SU-DHL-6 (cell line): ENCODE measurements at regions not wholly inside any gene's neighbourhood (a gene's known extent, or its start where the extent isn't known, plus 50 kb on each side); places are given as distances from the start of the nearest gene placed in this dataset.

ENCODE experiments used
- H2AFZ ChIP-seq: fragments of 200-600 bp; sonication (generic); 2 replicates; pipeline ENCODE4 v1.6.1; 2014; ENCODE audit warnings: low read depth, mild to moderate bottlenecking, moderate library complexity, mixed read lengths, antibody characterized with exemption, low read length; ENCODE audit not compliant: severe bottlenecking
- H3F3A ChIP-seq: fragments of 200-600 bp; shearing (Covaris generic); 2 replicates; pipeline ENCODE4 v1.6.0; 2016; ENCODE audit warnings: antibody characterized with exemption, mild to moderate bottlenecking; ENCODE audit not compliant: insufficient read depth
- H3K27ac ChIP-seq: fragments of 200-600 bp; sonication (generic); 2 replicates; pipeline ENCODE4 v1.5.1; 2016; ENCODE audit warnings: low read depth, mild to moderate bottlenecking, low read length, moderate library complexity, mixed read lengths
- H3K27me3 ChIP-seq: fragments of 200-600 bp; sonication (generic), shearing (Covaris generic); 2 replicates; pipeline ENCODE4 v1.6.0; 2014; ENCODE audit warnings: mild to moderate bottlenecking, low read length
- H3K36me3 ChIP-seq: fragments of 200-600 bp; sonication (generic); 2 replicates; pipeline ENCODE4 v1.6.1; 2014; ENCODE audit warnings: mild to moderate bottlenecking, low read length, mixed read lengths
- H3K4me2 ChIP-seq: fragments of 300-600, 200-600 bp; shearing (Covaris generic), sonication (generic); 2 replicates; pipeline ENCODE4 v1.6.0; 2014; ENCODE audit warnings: low read length, low read depth, mild to moderate bottlenecking; ENCODE audit not compliant: poor library complexity, severe bottlenecking
- H3K4me3 ChIP-seq: fragments of 200-600 bp; sonication (generic); 2 replicates; pipeline ENCODE4 v1.5.1; 2014; ENCODE audit warnings: antibody characterized with exemption, low read length, mild to moderate bottlenecking, mixed read lengths; ENCODE audit not compliant: insufficient read depth, poor library complexity, severe bottlenecking
- H3K79me2 ChIP-seq: fragments of 200-600 bp; sonication (generic); 2 replicates; pipeline ENCODE4 v1.6.1; 2014; ENCODE audit warnings: mild to moderate bottlenecking, low read length, moderate library complexity; ENCODE audit not compliant: insufficient read depth
- H3K9ac ChIP-seq: fragments of 200-600 bp; sonication (generic); 2 replicates; pipeline ENCODE4 v1.7.0; 2014; ENCODE audit warnings: mild to moderate bottlenecking, low read length
- H3K9me2 ChIP-seq: fragments of 200-600 bp; sonication (generic); replicated peaks from 2 replicates; pipeline ENCODE4 v1.6.1; 2014; ENCODE audit warnings: low read length; ENCODE audit not compliant: insufficient read depth
- H3K9me3 ChIP-seq: fragments of 200-600 bp; sonication (generic); 2 replicates; pipeline ENCODE4 v1.6.1; 2014; ENCODE audit warnings: low read length, mixed read lengths; ENCODE audit not compliant: insufficient read depth
- H4K20me1 ChIP-seq: fragments of 200-600 bp; sonication (generic); 2 replicates; pipeline ENCODE4 v1.6.1; 2014; ENCODE audit warnings: low read depth, mild to moderate bottlenecking, antibody characterized with exemption, low read length, moderate library complexity, mixed read lengths
- CTCF ChIP-seq: fragments of 200-600 bp; sonication (generic); IDR thresholded peaks from one replicate; pipeline ENCODE4 v1.5.1; 2017; ENCODE audit warnings: antibody characterized with exemption, mild to moderate bottlenecking, low read length, moderate library complexity; ENCODE audit not compliant: insufficient read depth, poor library complexity, severe bottlenecking
- EZH2phosphoT487 ChIP-seq: fragments of 200-600 bp; sonication (generic), shearing (Covaris generic); conservative IDR thresholded peaks from 2 replicates; pipeline ENCODE4 v1.6.1; 2018; ENCODE audit warnings: mild to moderate bottlenecking, antibody characterized with exemption, low read length, moderate library complexity, mixed read lengths

- TF ChIP-seq EZH2phosphoT487: no peak
- no peak for TF ChIP-seq CTCF
- no peak overlapping the region for H3K4me3 ChIP-seq
- H3K27me3 ChIP-seq: no peaks in the 10 kb centered on the region
- no peak overlapping the region for H3K4me2 ChIP-seq
- no peaks in the 10 kb centered on the region for H4K20me1 ChIP-seq
- H2AFZ ChIP-seq: no peak overlapping the region
- H3K79me2 ChIP-seq: no peaks in the 10 kb centered on the region
- H3K9ac ChIP-seq: no peak overlapping the region
- no peaks in the 10 kb centered on the region; the same call in 1 of the 2 replicates for H3K9me3 ChIP-seq
- H3K27ac ChIP-seq: no peak overlapping the region
- H3F3A ChIP-seq: no peaks in the 10 kb centered on the region
- no peaks in the 10 kb centered on the region for H3K36me3 ChIP-seq
- no peaks in the 10 kb centered on the region for H3K9me2 ChIP-seq
Measured at GRCh38 chr16:62700426-62701294, 664.4 kb upstream of the CDH8 start.

- Histone ChIP-seq H3K79me2 (no peaks in the 10 kb centered on the region), H4K20me1 (no peaks in the 10 kb centered on the region), H3K27ac (no peak overlapping the region), H3K9me2 (no peaks in the 10 kb centered on the region), H3K4me3 (no peak overlapping the region), H2AFZ (no peak overlapping the region), H3K9me3 (no peaks in the 10 kb centered on the region), H3K27me3 (no peaks in the 10 kb centered on the region), H3K36me3 (no peaks in the 10 kb centered on the region), H3F3A (no peaks in the 10 kb centered on the region), H3K9ac (no peak overlapping the region), H3K4me2 (no peak overlapping the region)
- TF ChIP-seq EZH2phosphoT487 (no peak), CTCF (no peak)
Measured at GRCh38 chr16:62692685-62693084, 656.4 kb upstream of the CDH8 start.

- no peak overlapping the region for H2AFZ ChIP-seq
- no peak overlapping the region for H3K27ac ChIP-seq
- H3K9me2 ChIP-seq: no peaks in the 10 kb centered on the region
- no peak overlapping the region for H3K9ac ChIP-seq
- no peaks in the 10 kb centered on the region for H3K79me2 ChIP-seq
- no peaks in the 10 kb centered on the region for H3K36me3 ChIP-seq
- H3K4me2 ChIP-seq: no peak overlapping the region
- no peaks in the 10 kb centered on the region for H3F3A ChIP-seq
- TF ChIP-seq CTCF (no peak), EZH2phosphoT487 (no peak)
- no peak overlapping the region for H3K4me3 ChIP-seq
- no peaks in the 10 kb centered on the region for H3K27me3 ChIP-seq
- no peaks in the 10 kb centered on the region; the same call in 1 of the 2 replicates for H3K9me3 ChIP-seq
- H4K20me1 ChIP-seq: no peaks in the 10 kb centered on the region
Measured at GRCh38 chr16:62681819-62682218, 645.6 kb upstream of the CDH8 start.
